ENCODE measurements at regions not wholly inside any gene's neighbourhood (a gene's known extent, or its start where the extent isn't known, plus 50 kb on each side); places are given as distances from the start of the nearest gene placed in this dataset.

GRCh38 chr6:40860443-40860842 is 178.6 kb downstream of the UNC5CL start:
- H3K27me3 ChIP-seq (ENCODE audit: insufficient read depth, low read length), result no peaks in the 10 kb centered on the region
- H4K20me1 ChIP-seq (ENCODE audit: insufficient read depth, low read length), result no peaks in the 10 kb centered on the region
- TF ChIP-seq EZH2 (IDR thresholded peaks at IDR 0.05; ENCODE audit: borderline replicate concordance, low read length) (no peak), CTCF (IDR thresholded peaks at IDR 0.05; ENCODE audit: low read length) (no peak)
- H3K9me3 ChIP-seq (ENCODE audit: low read length), result no peaks in the 10 kb centered on the region
- no peaks in the 10 kb centered on the region for H3K4me1 ChIP-seq (ENCODE audit: insufficient read depth, low read length, severe bottlenecking)
- no peaks in the 10 kb centered on the region; the same call in 1 of the 2 replicates for H3K36me3 ChIP-seq (ENCODE audit: insufficient read depth, low read length)
- H2AFZ ChIP-seq (ENCODE audit: low read length), result no peak overlapping the region
- no peaks in the 10 kb centered on the region for H3K79me2 ChIP-seq (ENCODE audit: insufficient read depth, low read length)
- H3K27ac ChIP-seq (ENCODE audit: low read depth, low read length, poor library complexity, severe bottlenecking), result no peak overlapping the region
- H3K9me2 ChIP-seq (ENCODE audit: low read depth, low read length), result no peaks in the 10 kb centered on the region
- no peak overlapping the region for H3K9ac ChIP-seq (ENCODE audit: low read length)
- no peaks in the 10 kb centered on the region for H3F3A ChIP-seq (ENCODE audit: insufficient read depth, low read length)
- no peak overlapping the region for H3K4me3 ChIP-seq (ENCODE audit: low read depth, low read length, poor library complexity, severe bottlenecking)
- no peak overlapping the region for H3K4me2 ChIP-seq (ENCODE audit: low read length)

- Histone ChIP-seq H2AFZ (ENCODE audit: low read length) (no peak overlapping the region), H3K27me3 (ENCODE audit: insufficient read depth, low read length) (no peaks in the 10 kb centered on the region), H3K9ac (ENCODE audit: low read length) (no peak overlapping the region), H3K4me2 (ENCODE audit: low read length) (no peak overlapping the region), H3K9me3 (ENCODE audit: low read length) (no peaks in the 10 kb centered on the region), H4K20me1 (ENCODE audit: insufficient read depth, low read length) (no peaks in the 10 kb centered on the region), H3K27ac (ENCODE audit: low read depth, low read length, poor library complexity, severe bottlenecking) (no peak overlapping the region), H3K9me2 (ENCODE audit: low read depth, low read length) (no peaks in the 10 kb centered on the region), H3K4me1 (ENCODE audit: insufficient read depth, low read length, severe bottlenecking) (no peaks in the 10 kb centered on the region), H3K79me2 (ENCODE audit: insufficient read depth, low read length) (no peaks in the 10 kb centered on the region), H3K4me3 (ENCODE audit: low read depth, low read length, poor library complexity, severe bottlenecking) (no peak overlapping the region), H3K36me3 (ENCODE audit: insufficient read depth, low read length) (no peaks in the 10 kb centered on the region), H3F3A (ENCODE audit: insufficient read depth, low read length) (no peaks in the 10 kb centered on the region)
- no peak for TF ChIP-seq EZH2 (IDR thresholded peaks at IDR 0.05; ENCODE audit: borderline replicate concordance, low read length)
- no peak for TF ChIP-seq CTCF (IDR thresholded peaks at IDR 0.05; ENCODE audit: low read length)
Observed at GRCh38 chr6:40856271-40856670, 182.8 kb downstream of the UNC5CL start.

GRCh38 chr6:40855168-40855880 is 183.7 kb downstream of the UNC5CL start:
- no peaks in the 10 kb centered on the region for H3K27me3 ChIP-seq (ENCODE audit: insufficient read depth, low read length)
- H3K36me3 ChIP-seq (ENCODE audit: insufficient read depth, low read length), result no peaks in the 10 kb centered on the region

More at GRCh38 chr6:40855168-40855880, 183.7 kb downstream of the UNC5CL start:
- TF ChIP-seq CTCF (IDR thresholded peaks at IDR 0.05; ENCODE audit: low read length) (no peak), EZH2 (IDR thresholded peaks at IDR 0.05; ENCODE audit: borderline replicate concordance, low read length) (no peak)
- Histone ChIP-seq H3K79me2 (ENCODE audit: insufficient read depth, low read length) (no peaks in the 10 kb centered on the region), H3K27ac (ENCODE audit: low read depth, low read length, poor library complexity, severe bottlenecking) (no peak overlapping the region), H4K20me1 (ENCODE audit: insufficient read depth, low read length) (no peaks in the 10 kb centered on the region), H3K4me2 (ENCODE audit: low read length) (no peak overlapping the region), H3K9me2 (ENCODE audit: low read depth, low read length) (no peaks in the 10 kb centered on the region), H2AFZ (ENCODE audit: low read length) (no peak overlapping the region), H3K9me3 (ENCODE audit: low read length) (no peaks in the 10 kb centered on the region), H3F3A (ENCODE audit: insufficient read depth, low read length) (no peaks in the 10 kb centered on the region), H3K9ac (ENCODE audit: low read length) (no peak overlapping the region), H3K4me3 (ENCODE audit: low read depth, low read length, poor library complexity, severe bottlenecking) (no peak overlapping the region), H3K4me1 (ENCODE audit: insufficient read depth, low read length, severe bottlenecking) (no peaks in the 10 kb centered on the region)
